Activated CD4-positive, alpha-beta memory T cell treated with anti-CD3 and anti-CD28 coated beads for 36 hours (primary cell): ENCODE measurements at regions not wholly inside any gene's neighbourhood (a gene's known extent, or its start where the extent isn't known, plus 50 kb on each side); places are given as distances from the start of the nearest gene placed in this dataset.

ENCODE experiments used
- CTCF ChIA-PET: fragments of 350-600 bp; sonication (Branson Sonifier 250); formaldehyde crosslinking; loops from one replicate; lab custom pipeline; 2021; ENCODE audit warnings: antibody characterized with exemption, inconsistent platforms; lab: Charles Lee
- POLR2A ChIA-PET: fragments of 350-600 bp; sonication (Branson Sonifier 250); formaldehyde crosslinking; loops from one replicate; lab custom pipeline; 2021; ENCODE audit warnings: antibody characterized with exemption; lab: Charles Lee
- DNase-seq: peaks from one replicate; pipeline ENCODE4 v3.0.0-alpha.2; 2020
- H3K27ac Mint-ChIP-seq: one replicate; pipeline ENCODE4 v1.8.0; 2021; ENCODE audit warnings: mixed read lengths
- H3K27me3 Mint-ChIP-seq: one replicate; pipeline ENCODE4 v1.8.0; 2021; ENCODE audit warnings: mixed read lengths
- H3K36me3 Mint-ChIP-seq: one replicate; pipeline ENCODE4 v1.8.0; 2021; ENCODE audit warnings: mixed read lengths
- H3K4me1 Mint-ChIP-seq: one replicate; pipeline ENCODE4 v1.8.0; 2021; ENCODE audit warnings: low read depth, mixed read lengths
- H3K4me3 Mint-ChIP-seq: one replicate; pipeline ENCODE4 v1.8.0; 2021; ENCODE audit warnings: mild to moderate bottlenecking, mixed read lengths
- H3K9me3 Mint-ChIP-seq: one replicate; pipeline ENCODE4 v1.8.0; 2021; ENCODE audit warnings: mixed read lengths
- intact Hi-C: fragments of 100-400 bp; cut with micrococcal nuclease; formaldehyde crosslinking; loops from one replicate; pipeline ENCODE4 v1.15.1; 2023

DNA sequence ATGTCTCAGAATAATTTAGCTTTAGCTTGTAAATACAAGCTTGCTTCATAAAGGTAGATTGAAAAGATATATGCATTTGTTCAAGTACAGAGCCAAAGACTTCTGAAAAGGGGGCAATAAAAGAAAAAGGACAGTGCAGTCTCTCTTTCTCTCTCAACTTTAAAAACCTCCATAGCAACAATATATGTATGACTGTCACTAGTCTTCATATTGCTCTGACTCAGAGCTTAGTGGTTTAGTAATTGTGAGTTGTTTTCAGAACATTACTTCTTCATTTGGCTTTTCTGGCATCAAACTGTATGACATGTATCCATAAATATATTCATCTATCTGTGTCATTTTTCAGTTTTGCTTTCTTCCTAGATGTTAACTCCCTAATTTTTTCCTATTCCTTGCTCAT is 194.6 kb upstream of the KIF2A start:
- Mint-ChIP-seq H3K9me3 (no peaks in the 10 kb centered on the region), H3K27ac (no peak overlapping the region), H3K4me1 (no peaks in the 10 kb centered on the region), H3K27me3 (peaks cover 4% of the 10 kb centered on the region), H3K4me3 (no peak overlapping the region), H3K36me3 (no peaks in the 10 kb centered on the region)
- POLR2A ChIA-PET = no interaction called here
- intact Hi-C loops = no loop called here
- CTCF ChIA-PET = no interaction called here
- no peak for DNase-seq

DNA sequence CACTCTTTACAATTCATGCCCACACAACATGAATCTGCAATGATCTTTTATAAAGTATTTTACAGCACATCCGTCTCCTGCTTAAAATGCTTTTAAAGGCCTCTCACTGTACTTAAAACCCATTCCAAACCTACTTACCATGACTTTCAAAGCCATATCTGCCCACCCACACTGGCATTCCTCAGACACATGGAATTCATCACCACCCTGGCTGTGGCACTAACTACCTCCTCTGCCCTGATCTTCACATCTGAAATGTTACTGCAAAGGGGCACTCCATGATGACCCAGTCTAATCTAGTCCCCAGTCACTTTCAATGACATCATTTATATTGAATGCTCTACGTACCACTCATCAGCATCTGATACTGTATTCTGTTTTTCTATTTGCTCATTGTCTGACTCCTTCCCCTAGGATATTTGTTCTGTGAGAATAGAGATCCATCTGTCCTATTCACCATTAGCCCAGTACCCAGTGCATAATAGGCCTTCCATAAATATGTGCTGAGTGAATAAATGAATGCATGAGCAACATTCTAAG is 193.2 kb upstream of the KIF2A start:
- POLR2A ChIA-PET = no interaction called here
- no peaks in the 10 kb centered on the region for H3K36me3 Mint-ChIP-seq
- no peaks in the 10 kb centered on the region for H3K9me3 Mint-ChIP-seq
- no peak overlapping the region for H3K27ac Mint-ChIP-seq
- H3K27me3 Mint-ChIP-seq = peaks cover 3% of the 10 kb centered on the region
- H3K4me1 Mint-ChIP-seq = no peaks in the 10 kb centered on the region
- intact Hi-C loops = no loop called here
- CTCF ChIA-PET = no interaction called here
- DNase-seq = no peak
- H3K4me3 Mint-ChIP-seq = no peak overlapping the region

DNA sequence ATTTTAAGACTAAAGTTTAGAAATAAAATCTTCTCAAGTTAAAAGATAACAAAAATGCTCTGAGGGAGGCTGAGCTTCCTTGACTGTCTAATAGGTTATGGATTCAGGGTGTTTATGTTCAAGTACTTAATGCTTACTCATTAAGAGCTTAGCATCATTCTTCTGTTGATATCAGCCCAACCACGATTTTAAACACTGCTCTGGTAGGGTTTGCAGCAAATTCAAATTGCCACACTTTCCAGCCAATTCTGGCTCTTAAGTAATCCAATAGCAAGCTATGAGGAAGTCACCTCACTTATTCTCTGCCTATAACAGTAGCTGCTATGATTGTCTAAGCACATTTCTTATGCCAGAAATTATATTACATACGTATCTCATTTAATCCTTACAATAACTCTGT is 191.0 kb upstream of the KIF2A start:
- Mint-ChIP-seq H3K4me3 (no peak overlapping the region), H3K36me3 (no peaks in the 10 kb centered on the region), H3K9me3 (no peaks in the 10 kb centered on the region), H3K27me3 (peaks cover 4% of the 10 kb centered on the region), H3K4me1 (no peaks in the 10 kb centered on the region), H3K27ac (no peak overlapping the region)
- no peak for DNase-seq
- CTCF ChIA-PET = no interaction called here
- POLR2A ChIA-PET = no interaction called here
- intact Hi-C loops = no loop called here

DNA sequence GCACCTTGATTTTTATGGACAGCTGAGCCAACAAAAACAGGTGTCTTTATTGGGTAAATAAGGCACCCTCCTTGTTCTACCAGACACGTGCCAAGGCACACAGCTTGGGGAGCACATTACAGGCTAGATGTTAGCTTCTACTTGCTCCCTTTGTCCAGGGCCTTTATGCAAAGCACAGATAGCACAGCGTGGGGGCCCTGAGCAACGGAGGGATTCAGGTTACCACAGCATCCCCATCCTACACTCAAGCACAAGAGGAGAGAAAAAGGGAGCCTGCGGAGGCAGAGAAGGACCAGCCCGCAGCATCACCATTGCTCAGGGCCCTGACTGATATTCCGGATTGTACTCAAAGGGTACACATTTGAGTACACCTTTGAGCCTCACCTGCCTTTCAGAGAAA is 181.7 kb upstream of the KIF2A start:
- no peak for DNase-seq

DNA sequence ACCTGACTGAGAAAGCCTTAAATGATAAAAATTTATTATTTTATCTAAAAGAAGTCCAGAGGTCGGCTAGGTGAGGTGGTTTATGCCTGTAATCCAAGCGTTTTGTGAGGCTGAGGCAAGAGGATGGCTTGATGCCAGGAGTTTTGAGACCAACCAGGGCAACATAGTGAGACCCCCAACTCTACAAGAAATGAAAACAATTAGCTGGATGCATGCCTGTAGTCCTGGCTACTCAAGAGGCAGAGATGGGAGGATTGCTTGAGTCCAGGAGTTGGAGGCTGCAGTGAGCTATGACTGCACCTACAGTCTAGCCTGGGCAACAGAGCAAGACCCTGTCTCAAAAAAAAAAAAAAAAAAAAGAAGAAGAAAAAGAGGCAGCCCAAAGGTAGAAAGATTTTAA is 179.9 kb upstream of the KIF2A start:
- intact Hi-C loops = no loop called here
- Mint-ChIP-seq H3K27me3 (peaks cover 3% of the 10 kb centered on the region), H3K27ac (no peak overlapping the region), H3K9me3 (no peaks in the 10 kb centered on the region), H3K4me1 (no peaks in the 10 kb centered on the region), H3K36me3 (no peaks in the 10 kb centered on the region), H3K4me3 (no peak overlapping the region)
- ChIA-PET POLR2A (no interaction called here), CTCF (no interaction called here)
- DNase-seq = no peak

More for the DNA sequence above, 181.7 kb upstream of the KIF2A start:
- no peak overlapping the region for H3K27ac Mint-ChIP-seq
- no peaks in the 10 kb centered on the region for H3K9me3 Mint-ChIP-seq
- H3K27me3 Mint-ChIP-seq = peaks cover 3% of the 10 kb centered on the region
- ChIA-PET POLR2A (no interaction called here), CTCF (no interaction called here)
- no peak overlapping the region for H3K4me3 Mint-ChIP-seq
- intact Hi-C loops = no loop called here
- no peaks in the 10 kb centered on the region for H3K36me3 Mint-ChIP-seq
- no peaks in the 10 kb centered on the region for H3K4me1 Mint-ChIP-seq

DNA sequence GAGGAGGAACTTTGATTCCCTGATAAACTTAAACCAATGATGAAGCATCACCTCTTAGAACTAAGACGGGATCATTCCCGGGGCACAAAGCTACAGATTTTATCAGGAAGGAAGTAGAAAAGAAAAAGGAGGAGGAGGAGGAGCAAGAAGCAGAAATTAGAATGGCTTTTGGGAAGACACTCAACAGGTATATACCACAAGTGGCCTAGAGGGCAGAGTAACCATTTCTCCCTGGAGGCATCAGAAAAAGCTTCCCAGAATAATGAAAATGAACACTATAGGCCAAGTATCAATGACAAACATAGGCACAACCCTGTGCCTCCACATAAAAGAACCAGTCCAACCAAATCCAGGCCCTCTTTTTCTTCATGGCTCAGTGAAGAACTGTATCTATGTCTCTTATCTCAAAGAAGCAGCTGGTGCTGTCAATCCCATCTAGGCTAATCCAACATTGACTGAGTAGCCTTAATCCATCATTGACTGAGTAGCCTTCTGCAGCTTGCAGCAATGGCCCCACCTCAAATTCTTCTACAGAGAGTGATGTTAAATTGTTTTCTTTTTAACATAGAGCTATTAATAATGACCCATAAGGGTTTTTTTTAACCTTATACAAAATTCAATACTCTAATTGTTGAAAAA is 178.8 kb upstream of the KIF2A start:
- Mint-ChIP-seq H3K4me3 (no peak overlapping the region), H3K27ac (no peak overlapping the region), H3K36me3 (no peaks in the 10 kb centered on the region), H3K27me3 (peaks cover 3% of the 10 kb centered on the region), H3K4me1 (no peaks in the 10 kb centered on the region), H3K9me3 (no peaks in the 10 kb centered on the region)
- POLR2A ChIA-PET = no interaction called here
- CTCF ChIA-PET = no interaction called here
- DNase-seq = no peak
- intact Hi-C loops = no loop called here

DNA sequence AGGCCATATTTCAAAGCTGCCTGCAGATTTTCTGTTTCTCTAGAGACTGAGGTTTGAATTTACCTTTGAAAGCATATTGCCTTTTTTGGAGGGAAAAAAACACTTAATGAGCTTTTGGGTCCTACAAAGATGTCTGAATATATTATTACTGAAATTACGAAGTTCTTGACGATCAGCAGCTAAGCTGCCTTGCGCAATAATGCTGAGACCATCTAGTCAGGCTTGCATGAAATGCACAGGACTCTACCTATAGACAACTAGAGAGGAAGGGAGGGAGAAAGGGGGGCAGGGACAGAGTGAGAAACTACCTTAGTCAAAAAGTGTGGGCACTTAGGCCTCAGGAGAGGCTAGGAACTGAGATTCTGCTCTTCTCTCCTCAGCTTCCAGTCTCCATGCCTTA is 175.9 kb upstream of the KIF2A start:
- POLR2A ChIA-PET = interaction anchor here (0.6 kb wide), 1 partner anchor 466 kb away, joined by 3 read pairs; no protein-coding TSS in a partner anchor
- CTCF ChIA-PET = no interaction called here
- intact Hi-C loops = no loop called here
- peaks cover 1% of the 10 kb centered on the region for H3K27me3 Mint-ChIP-seq
- H3K4me3 Mint-ChIP-seq = no peak overlapping the region
- H3K4me1 Mint-ChIP-seq = no peaks in the 10 kb centered on the region
- no peak for DNase-seq
- H3K27ac Mint-ChIP-seq = no peak overlapping the region
- no peaks in the 10 kb centered on the region for H3K36me3 Mint-ChIP-seq
- no peaks in the 10 kb centered on the region for H3K9me3 Mint-ChIP-seq

DNA sequence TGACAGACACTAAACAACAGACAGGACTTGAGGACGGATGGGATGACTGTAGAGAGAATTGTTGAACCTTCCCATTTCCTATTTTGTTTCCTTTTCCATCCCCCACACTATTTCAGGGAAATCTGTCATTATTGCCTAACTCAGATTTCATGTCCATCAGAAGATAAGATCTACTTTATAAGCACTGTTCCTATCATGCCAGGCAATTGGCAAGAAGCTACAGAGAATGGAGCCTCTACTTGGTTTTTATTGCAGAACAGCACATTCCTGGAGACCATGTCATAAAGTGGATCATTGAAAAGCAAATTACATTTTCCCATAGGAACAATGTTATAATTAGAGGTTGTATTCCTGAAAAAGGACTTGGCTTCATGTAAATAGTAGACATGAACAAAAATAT is 173.7 kb upstream of the KIF2A start:
- Mint-ChIP-seq H3K36me3 (no peaks in the 10 kb centered on the region), H3K4me1 (no peaks in the 10 kb centered on the region), H3K27ac (no peak overlapping the region), H3K27me3 (no peaks in the 10 kb centered on the region), H3K9me3 (no peaks in the 10 kb centered on the region), H3K4me3 (no peak overlapping the region)
- intact Hi-C loops = no loop called here
- no peak for DNase-seq
- ChIA-PET CTCF (no interaction called here), POLR2A (no interaction called here)

DNA sequence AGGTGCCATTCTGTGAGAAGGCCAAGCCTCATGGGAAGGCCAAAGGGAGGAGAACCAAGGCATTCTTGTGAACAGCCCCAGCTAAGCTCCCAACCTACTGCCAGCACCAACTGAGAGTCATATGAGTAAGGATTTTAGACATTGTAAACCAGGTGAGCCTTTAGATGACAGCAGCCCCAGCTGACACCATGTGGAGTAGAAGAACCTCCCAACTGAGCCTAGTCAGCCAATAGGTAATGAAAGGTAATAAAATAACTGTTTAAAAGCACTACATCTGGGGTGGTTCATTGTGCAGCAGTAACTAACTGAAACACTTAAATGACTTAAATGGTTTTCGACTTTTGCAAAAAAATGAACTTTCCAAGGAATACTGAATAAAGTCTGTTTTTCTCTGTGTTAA is 172.6 kb upstream of the KIF2A start:
- Mint-ChIP-seq H3K27me3 (no peaks in the 10 kb centered on the region), H3K9me3 (no peaks in the 10 kb centered on the region), H3K4me3 (no peak overlapping the region), H3K4me1 (no peaks in the 10 kb centered on the region), H3K36me3 (no peaks in the 10 kb centered on the region), H3K27ac (no peak overlapping the region)
- intact Hi-C loops = no loop called here
- POLR2A ChIA-PET = no interaction called here
- CTCF ChIA-PET = no interaction called here
- no peak for DNase-seq

DNA sequence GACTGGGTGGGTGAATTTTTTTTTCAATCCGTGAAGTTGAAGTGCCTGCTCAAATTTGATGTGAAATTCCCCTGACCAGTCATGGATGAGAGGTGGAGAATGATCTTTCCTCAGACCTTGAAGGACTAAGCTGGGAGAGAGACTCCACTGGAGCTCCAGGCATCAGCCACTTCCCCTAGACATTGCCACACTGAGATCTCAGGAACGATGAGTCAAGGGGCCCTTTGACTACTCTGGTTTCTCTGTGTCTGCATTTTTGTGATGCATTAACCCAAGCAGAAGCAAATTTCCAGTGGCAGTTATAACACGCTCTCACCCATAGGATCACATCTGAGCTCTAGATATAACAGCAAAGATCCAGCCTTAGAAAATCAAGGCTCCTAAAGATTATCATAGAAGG is 171.2 kb upstream of the KIF2A start:
- Mint-ChIP-seq H3K27ac (no peak overlapping the region), H3K36me3 (no peaks in the 10 kb centered on the region), H3K9me3 (no peaks in the 10 kb centered on the region), H3K27me3 (peaks cover 2% of the 10 kb centered on the region), H3K4me1 (no peaks in the 10 kb centered on the region), H3K4me3 (no peak overlapping the region)
- ChIA-PET CTCF (no interaction called here), POLR2A (no interaction called here)
- intact Hi-C loops = no loop called here
- DNase-seq = no peak

DNA sequence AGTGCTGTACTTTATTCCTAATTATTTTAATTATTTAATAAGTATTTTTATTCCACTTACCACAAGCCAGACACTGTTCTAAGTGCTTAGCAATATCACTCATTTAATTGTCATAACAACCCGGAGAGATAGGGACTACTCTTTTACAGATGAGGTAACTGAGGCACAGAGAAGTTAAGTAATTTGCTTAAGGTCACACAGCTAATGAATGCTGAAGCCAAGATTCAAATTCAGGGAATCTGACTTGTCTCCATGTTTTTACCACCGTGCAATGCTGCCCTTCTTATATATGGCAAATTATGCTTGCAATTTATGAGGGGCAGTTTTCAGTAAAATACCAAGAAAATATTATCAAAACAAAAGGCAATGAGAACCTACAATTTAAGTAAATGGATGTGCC is 168.4 kb upstream of the KIF2A start:
- ChIA-PET CTCF (no interaction called here), POLR2A (no interaction called here)
- no peak for DNase-seq
- no peak overlapping the region for H3K27ac Mint-ChIP-seq
- intact Hi-C loops = no loop called here
- no peak overlapping the region for H3K4me3 Mint-ChIP-seq
- no peaks in the 10 kb centered on the region for H3K4me1 Mint-ChIP-seq
- no peaks in the 10 kb centered on the region for H3K9me3 Mint-ChIP-seq
- H3K27me3 Mint-ChIP-seq = peaks cover 2% of the 10 kb centered on the region
- no peaks in the 10 kb centered on the region for H3K36me3 Mint-ChIP-seq

DNA sequence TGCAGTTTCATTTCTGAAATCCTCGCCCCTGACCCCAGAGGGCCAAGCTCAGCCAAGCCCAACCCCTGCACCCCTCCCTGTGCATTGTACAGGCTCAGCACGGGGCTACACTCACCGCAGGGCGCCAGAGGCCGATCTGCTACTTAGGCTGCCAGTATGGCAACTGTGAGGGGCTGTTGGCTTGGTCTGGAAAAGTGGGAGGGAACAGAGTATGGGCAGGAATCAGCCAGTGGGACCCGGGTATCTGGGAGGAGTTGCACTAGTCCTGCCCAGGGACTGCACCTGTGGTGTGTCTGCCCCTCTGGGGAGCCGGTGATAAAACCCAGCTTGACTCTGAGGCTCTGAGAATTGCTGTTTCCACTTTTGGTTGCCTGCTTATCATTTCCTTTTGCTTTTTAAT is 167.4 kb upstream of the KIF2A start:
- H3K27ac Mint-ChIP-seq = no peak overlapping the region
- H3K4me3 Mint-ChIP-seq = no peak overlapping the region
- no peaks in the 10 kb centered on the region for H3K36me3 Mint-ChIP-seq
- CTCF ChIA-PET = no interaction called here
- intact Hi-C loops = no loop called here
- DNase-seq = no peak
- peaks cover 3% of the 10 kb centered on the region for H3K27me3 Mint-ChIP-seq
- no peaks in the 10 kb centered on the region for H3K9me3 Mint-ChIP-seq
- no peaks in the 10 kb centered on the region for H3K4me1 Mint-ChIP-seq
- POLR2A ChIA-PET = no interaction called here

DNA sequence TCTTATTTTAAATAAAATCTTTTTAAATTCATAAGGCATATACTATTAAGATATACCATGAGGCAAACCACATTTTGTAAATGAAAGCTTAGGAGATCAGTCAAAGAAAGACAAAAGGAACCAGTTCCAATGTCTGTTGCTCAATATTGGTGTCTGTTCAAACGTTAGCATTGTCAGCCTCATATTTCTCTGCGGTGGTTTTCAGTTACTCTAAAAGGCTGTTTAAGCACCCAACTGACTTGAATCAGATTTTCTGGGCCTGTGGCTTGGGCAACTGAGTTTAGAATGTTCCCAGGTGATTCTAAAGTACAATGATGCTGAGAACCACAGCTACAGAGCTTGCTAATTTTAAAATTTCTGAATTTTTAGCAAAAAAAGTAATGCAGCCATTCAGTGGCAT is 166.3 kb upstream of the KIF2A start:
- POLR2A ChIA-PET = no interaction called here
- H3K9me3 Mint-ChIP-seq = no peaks in the 10 kb centered on the region
- DNase-seq = no peak
- intact Hi-C loops = no loop called here
- CTCF ChIA-PET = no interaction called here
- H3K4me1 Mint-ChIP-seq = no peaks in the 10 kb centered on the region
- H3K27me3 Mint-ChIP-seq = peaks cover 9% of the 10 kb centered on the region
- no peak overlapping the region for H3K27ac Mint-ChIP-seq
- H3K36me3 Mint-ChIP-seq = no peaks in the 10 kb centered on the region
- H3K4me3 Mint-ChIP-seq = no peak overlapping the region
